ES-I3 (cell line): ENCODE measurements at regions not wholly inside any gene's neighbourhood (a gene's known extent, or its start where the extent isn't known, plus 50 kb on each side); places are given as distances from the start of the nearest gene placed in this dataset.

Experiments used
- H3K36me3 ChIP-seq: 2 replicates; pipeline ENCODE4 v1.6.1; 2013; ENCODE audit warnings: mild to moderate bottlenecking, low read length, control low read depth, moderate library complexity; ENCODE audit not compliant: insufficient read depth
- H3K4me1 ChIP-seq: 2 replicates; pipeline ENCODE4 v1.6.1; 2013; ENCODE audit warnings: mild to moderate bottlenecking, control low read depth, low read length; ENCODE audit not compliant: insufficient read depth
- H3K9ac ChIP-seq: 2 replicates; pipeline ENCODE4 v1.6.1; 2013; ENCODE audit warnings: low read depth, mild to moderate bottlenecking, low read length, moderate library complexity
- H3K9me3 ChIP-seq: 2 replicates; pipeline ENCODE4 v1.6.1; 2013; ENCODE audit warnings: mild to moderate bottlenecking, low read length, moderate library complexity; ENCODE audit not compliant: control insufficient read depth, insufficient read depth

GRCh38 chr5:165871291-165871690 is 2365.9 kb downstream of the MAT2B start:
- H3K9ac ChIP-seq: no peak overlapping the region
- no peaks in the 10 kb centered on the region for H3K9me3 ChIP-seq
- H3K4me1 ChIP-seq: no peaks in the 10 kb centered on the region
- H3K36me3 ChIP-seq: no peaks in the 10 kb centered on the region

DNA sequence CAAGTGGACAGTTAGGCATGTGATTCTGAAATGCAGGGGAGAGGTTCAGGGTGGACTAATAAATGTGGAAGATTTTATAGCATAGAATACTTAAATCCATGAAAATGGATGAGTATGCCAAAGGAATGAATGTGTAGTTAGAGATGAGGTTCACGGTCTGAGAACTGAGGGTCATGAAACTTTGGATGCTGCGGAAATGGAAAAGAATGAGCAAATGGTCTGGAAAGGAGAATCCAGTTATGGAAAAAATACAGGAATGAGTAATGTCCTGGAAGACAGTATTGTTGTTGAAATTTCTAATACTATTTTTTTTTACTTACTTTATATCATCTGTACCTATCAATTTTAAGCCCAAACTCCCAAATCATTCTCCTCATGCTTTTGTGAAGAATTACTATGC is 2369.4 kb downstream of the MAT2B start:
- no peaks in the 10 kb centered on the region for H3K9me3 ChIP-seq
- no peak overlapping the region for H3K9ac ChIP-seq
- H3K4me1 ChIP-seq: no peaks in the 10 kb centered on the region
- no peaks in the 10 kb centered on the region for H3K36me3 ChIP-seq

DNA sequence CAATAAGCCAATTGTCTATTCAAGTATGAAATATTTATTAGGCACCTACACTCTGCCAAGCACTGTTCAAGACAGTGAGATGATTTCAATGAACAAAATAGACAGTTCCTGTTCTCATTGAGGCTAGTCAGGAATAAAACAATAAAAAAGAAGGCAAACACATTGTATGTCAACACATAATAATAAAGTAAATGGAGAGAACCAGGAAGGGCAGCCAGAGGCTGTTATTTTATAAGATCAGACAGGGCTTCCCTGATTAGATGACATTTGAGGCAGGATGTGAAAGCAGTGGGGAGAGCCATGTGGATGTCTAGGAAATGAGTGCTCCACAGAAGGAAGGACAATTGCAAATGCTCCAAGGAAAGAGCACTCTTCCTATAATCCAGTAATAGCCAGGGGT is 2371.1 kb downstream of the MAT2B start:
- Histone ChIP-seq H3K9ac (no peak overlapping the region), H3K36me3 (no peaks in the 10 kb centered on the region), H3K9me3 (no peaks in the 10 kb centered on the region), H3K4me1 (no peaks in the 10 kb centered on the region)

DNA sequence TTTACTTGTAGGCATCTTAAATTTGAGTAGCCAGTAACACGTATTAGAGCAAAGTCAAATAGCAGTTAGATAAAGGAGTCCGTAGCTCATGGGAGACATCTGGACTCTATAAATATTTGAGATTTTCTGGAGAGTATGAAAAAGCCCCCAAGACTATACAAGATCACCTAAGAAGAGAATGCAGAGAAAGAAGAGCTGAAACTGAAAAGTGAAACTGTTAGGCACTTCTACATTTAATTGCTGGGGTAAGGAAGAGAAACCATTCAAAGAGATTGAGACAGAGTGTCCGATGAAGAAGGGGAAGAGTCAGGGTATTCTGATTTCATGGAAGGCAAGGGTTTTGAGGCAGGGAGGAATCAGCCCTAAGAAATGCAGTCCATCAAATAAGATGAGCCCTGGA is 2372.1 kb downstream of the MAT2B start:
- no peak overlapping the region for H3K9ac ChIP-seq
- no peaks in the 10 kb centered on the region for H3K4me1 ChIP-seq
- H3K36me3 ChIP-seq: no peaks in the 10 kb centered on the region
- no peaks in the 10 kb centered on the region for H3K9me3 ChIP-seq

GRCh38 chr5:165881259-165881658 is 2375.8 kb downstream of the MAT2B start:
- no peaks in the 10 kb centered on the region for H3K9me3 ChIP-seq

GRCh38 chr5:165882099-165882498 is 2376.7 kb downstream of the MAT2B start:
- H3K9ac ChIP-seq: no peak overlapping the region
- no peaks in the 10 kb centered on the region for H3K36me3 ChIP-seq
- H3K9me3 ChIP-seq: no peaks in the 10 kb centered on the region
- no peaks in the 10 kb centered on the region for H3K4me1 ChIP-seq

More at GRCh38 chr5:165881259-165881658, 2375.8 kb downstream of the MAT2B start:
- H3K9ac ChIP-seq: no peak overlapping the region
- H3K36me3 ChIP-seq: no peaks in the 10 kb centered on the region
- H3K4me1 ChIP-seq: no peaks in the 10 kb centered on the region

DNA sequence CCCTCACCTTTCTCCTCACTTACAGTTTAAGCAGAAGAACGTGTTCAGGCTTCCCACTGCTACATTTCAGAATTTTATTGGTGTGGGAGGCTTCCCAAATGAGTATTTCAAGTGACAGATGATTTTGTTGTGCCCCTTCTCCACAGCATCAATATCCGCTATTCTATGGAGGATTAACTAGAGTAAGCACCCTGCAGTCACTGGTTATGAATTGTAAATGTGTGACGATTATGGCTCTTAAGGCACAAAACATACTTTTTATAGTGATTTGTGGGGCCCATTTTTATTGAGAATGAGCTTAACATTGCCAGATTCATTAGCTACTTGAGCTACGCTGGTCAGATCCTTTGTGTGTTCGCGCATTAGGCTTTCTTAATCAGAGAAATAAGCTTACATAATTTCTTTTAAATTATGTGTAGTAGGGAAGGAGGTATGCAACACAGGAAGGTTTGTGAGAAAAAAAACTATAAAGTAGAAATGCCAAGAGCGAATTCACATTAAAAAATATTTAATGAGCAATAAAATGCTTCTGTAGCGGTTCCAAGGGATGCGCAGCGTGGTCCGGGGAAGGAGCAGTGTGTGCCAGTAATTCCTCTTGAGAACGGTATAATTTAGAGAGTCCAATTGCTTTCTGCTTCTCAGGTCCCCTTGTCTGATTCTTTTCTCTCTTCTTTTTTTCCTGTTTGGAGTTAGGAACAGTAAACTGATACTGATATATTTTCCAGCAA is 2380.4 kb downstream of the MAT2B start:
- H3K9me3 ChIP-seq: no peaks in the 10 kb centered on the region

GRCh38 chr5:165887147-165887546 is 2381.7 kb downstream of the MAT2B start:
- no peaks in the 10 kb centered on the region for H3K9me3 ChIP-seq
- no peaks in the 10 kb centered on the region for H3K4me1 ChIP-seq
- no peak overlapping the region for H3K9ac ChIP-seq
- H3K36me3 ChIP-seq: no peaks in the 10 kb centered on the region

More for the DNA sequence above, 2380.4 kb downstream of the MAT2B start:
- H3K36me3 ChIP-seq: no peaks in the 10 kb centered on the region
- H3K9ac ChIP-seq: no peak overlapping the region
- no peaks in the 10 kb centered on the region for H3K4me1 ChIP-seq

- no peaks in the 10 kb centered on the region for H3K9me3 ChIP-seq
- no peaks in the 10 kb centered on the region for H3K36me3 ChIP-seq
- no peak overlapping the region for H3K9ac ChIP-seq
- no peaks in the 10 kb centered on the region for H3K4me1 ChIP-seq
Measured at GRCh38 chr5:165892383-165892782, 2387.0 kb downstream of the MAT2B start.

GRCh38 chr5:165894916-165895315 is 2389.5 kb downstream of the MAT2B start:
- Histone ChIP-seq H3K4me1 (no peaks in the 10 kb centered on the region), H3K9ac (no peak overlapping the region), H3K9me3 (no peaks in the 10 kb centered on the region; the same call in 1 of the 2 replicates), H3K36me3 (no peaks in the 10 kb centered on the region)

GRCh38 chr5:165903835-165904234 is 2387.6 kb upstream of the WWC1 start:
- no peaks in the 10 kb centered on the region for H3K36me3 ChIP-seq
- H3K9ac ChIP-seq: no peak overlapping the region
- no peaks in the 10 kb centered on the region for H3K4me1 ChIP-seq
- no peaks in the 10 kb centered on the region; the same call in 1 of the 2 replicates for H3K9me3 ChIP-seq

GRCh38 chr5:165906871-165907270 is 2384.6 kb upstream of the WWC1 start:
- no peaks in the 10 kb centered on the region for H3K36me3 ChIP-seq
- no peak overlapping the region for H3K9ac ChIP-seq
- no peaks in the 10 kb centered on the region for H3K4me1 ChIP-seq
- H3K9me3 ChIP-seq: peaks cover 4% of the 10 kb centered on the region; the same call in 1 of the 2 replicates

GRCh38 chr5:165913059-165913458 is 2378.4 kb upstream of the WWC1 start:
- no peak overlapping the region for H3K9ac ChIP-seq
- no peaks in the 10 kb centered on the region for H3K4me1 ChIP-seq

GRCh38 chr5:165914456-165914855 is 2377.0 kb upstream of the WWC1 start:
- H3K4me1 ChIP-seq: no peaks in the 10 kb centered on the region
- H3K9ac ChIP-seq: no peak overlapping the region
- no peaks in the 10 kb centered on the region for H3K36me3 ChIP-seq
- H3K9me3 ChIP-seq: 0 out of 2 replicates have a peak, but pooled peaks cover 4% of the 10 kb centered on the region

More at GRCh38 chr5:165913059-165913458, 2378.4 kb upstream of the WWC1 start:
- Histone ChIP-seq H3K36me3 (no peaks in the 10 kb centered on the region), H3K9me3 (0 out of 2 replicates have a peak, but pooled peaks cover 4% of the 10 kb centered on the region)

GRCh38 chr5:165919196-165919595 is 2372.2 kb upstream of the WWC1 start:
- Histone ChIP-seq H3K36me3 (no peaks in the 10 kb centered on the region), H3K9ac (no peak overlapping the region), H3K4me1 (no peaks in the 10 kb centered on the region), H3K9me3 (no peaks in the 10 kb centered on the region)
